BJ (cell line): ENCODE measurements at regions not wholly inside any gene's neighbourhood (a gene's known extent, or its start where the extent isn't known, plus 50 kb on each side); places are given as distances from the start of the nearest gene placed in this dataset.

Experiments
- CTCF ChIA-PET: fragments of 350-600 bp; formaldehyde crosslinking; extraction: SDS; loops from one replicate; lab custom pipeline; 2021; ENCODE audit warnings: antibody characterized with exemption, inconsistent platforms; lab: Yijun Ruan, JAX
- POLR2A ChIA-PET: fragments of 300-600 bp; sonication (Branson Sonifier 250); formaldehyde crosslinking; extraction: SDS; loops from one replicate; lab custom pipeline; 2021; ENCODE audit warnings: antibody characterized with exemption; lab: Charles Lee
- DNase-seq: peaks from one replicate; pipeline ENCODE4 v3.0.0-alpha.2; 2011; ENCODE audit warnings: low read depth
- H3K27me3 ChIP-seq: 2 replicates; pipeline ENCODE4 v1.6.0; 2011; ENCODE audit warnings: low read length; ENCODE audit not compliant: control insufficient read depth, insufficient read depth
- H3K36me3 ChIP-seq: 2 replicates; pipeline ENCODE4 v1.5.1; 2011; ENCODE audit warnings: low read length; ENCODE audit not compliant: control insufficient read depth, insufficient read depth
- H3K4me3 ChIP-seq: 2 replicates; pipeline ENCODE4 v1.5.1; 2011; ENCODE audit warnings: low read depth, mild to moderate bottlenecking, control low read depth, low read length
- TF ChIP-seq, protein P1 (sequence below): IDR thresholded peaks from 2 replicates; pipeline ENCODE4 v1.5.1; 2011; ENCODE audit warnings: low read depth, mild to moderate bottlenecking, control low read depth, inconsistent platforms, low read length, moderate library complexity; ENCODE audit not compliant: insufficient read depth

GRCh38 chr5:4113426-4113825, 517.8 kb downstream of the IRX1 start:
- no peak for DNase-seq
- H3K4me3 ChIP-seq, result no peak overlapping the region
- H3K36me3 ChIP-seq, result no peaks in the 10 kb centered on the region
- H3K27me3 ChIP-seq, result no peaks in the 10 kb centered on the region
- POLR2A ChIA-PET, result no interaction called here
- TF ChIP-seq, protein P1, sequence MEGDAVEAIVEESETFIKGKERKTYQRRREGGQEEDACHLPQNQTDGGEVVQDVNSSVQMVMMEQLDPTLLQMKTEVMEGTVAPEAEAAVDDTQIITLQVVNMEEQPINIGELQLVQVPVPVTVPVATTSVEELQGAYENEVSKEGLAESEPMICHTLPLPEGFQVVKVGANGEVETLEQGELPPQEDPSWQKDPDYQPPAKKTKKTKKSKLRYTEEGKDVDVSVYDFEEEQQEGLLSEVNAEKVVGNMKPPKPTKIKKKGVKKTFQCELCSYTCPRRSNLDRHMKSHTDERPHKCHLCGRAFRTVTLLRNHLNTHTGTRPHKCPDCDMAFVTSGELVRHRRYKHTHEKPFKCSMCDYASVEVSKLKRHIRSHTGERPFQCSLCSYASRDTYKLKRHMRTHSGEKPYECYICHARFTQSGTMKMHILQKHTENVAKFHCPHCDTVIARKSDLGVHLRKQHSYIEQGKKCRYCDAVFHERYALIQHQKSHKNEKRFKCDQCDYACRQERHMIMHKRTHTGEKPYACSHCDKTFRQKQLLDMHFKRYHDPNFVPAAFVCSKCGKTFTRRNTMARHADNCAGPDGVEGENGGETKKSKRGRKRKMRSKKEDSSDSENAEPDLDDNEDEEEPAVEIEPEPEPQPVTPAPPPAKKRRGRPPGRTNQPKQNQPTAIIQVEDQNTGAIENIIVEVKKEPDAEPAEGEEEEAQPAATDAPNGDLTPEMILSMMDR, result no peak
- CTCF ChIA-PET, result no interaction called here

DNA sequence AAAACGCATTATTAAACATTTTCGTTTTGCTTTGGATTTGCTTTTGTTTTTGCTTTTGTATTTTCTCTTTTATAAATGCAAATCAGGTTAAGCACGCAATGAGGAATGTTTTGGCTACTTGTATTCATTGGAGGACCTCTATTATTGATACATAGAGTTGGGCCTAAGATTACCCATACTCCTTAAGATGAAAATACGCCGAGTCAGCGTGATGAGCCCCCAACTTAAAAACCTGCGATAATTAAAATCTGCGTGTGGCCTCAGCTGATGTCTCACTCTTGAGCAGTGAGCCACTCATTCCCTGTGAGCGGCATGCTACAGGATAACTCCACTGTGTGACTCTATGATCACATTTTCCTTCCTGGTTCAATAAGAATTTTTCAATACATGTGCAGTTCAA, 518.3 kb downstream of the IRX1 start:
- Histone ChIP-seq H3K4me3 (no peak overlapping the region), H3K36me3 (no peaks in the 10 kb centered on the region), H3K27me3 (no peaks in the 10 kb centered on the region)
- no peak for DNase-seq
- ChIA-PET POLR2A (no interaction called here), CTCF (no interaction called here)
- TF ChIP-seq, protein P1, result no peak

DNA sequence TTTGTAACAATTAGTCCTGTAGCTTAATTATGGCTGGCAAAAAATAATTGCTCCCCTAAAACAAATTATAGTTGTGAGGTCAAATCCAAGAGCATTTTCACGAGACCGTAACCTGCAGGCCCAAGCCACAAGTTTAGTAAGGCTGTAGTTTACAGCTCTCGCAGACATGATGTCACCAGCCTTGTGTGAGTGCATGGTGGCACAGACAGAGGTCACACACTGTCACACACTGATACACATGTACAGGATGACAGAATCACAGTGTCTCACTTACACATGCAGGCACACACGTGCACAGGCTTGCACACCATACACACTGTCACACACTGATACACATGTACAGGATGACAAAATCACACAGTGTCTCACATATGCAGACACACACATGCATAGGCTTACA, 518.8 kb downstream of the IRX1 start:
- Histone ChIP-seq H3K4me3 (no peak overlapping the region), H3K36me3 (no peaks in the 10 kb centered on the region), H3K27me3 (no peaks in the 10 kb centered on the region)
- ChIA-PET CTCF (no interaction called here), POLR2A (no interaction called here)
- TF ChIP-seq, protein P1, result no peak
- DNase-seq, result no peak

GRCh38 chr5:4116834-4117233, 521.2 kb downstream of the IRX1 start:
- H3K27me3 ChIP-seq, result no peaks in the 10 kb centered on the region
- H3K4me3 ChIP-seq, result no peak overlapping the region
- CTCF ChIA-PET, result no interaction called here
- H3K36me3 ChIP-seq, result no peaks in the 10 kb centered on the region
- TF ChIP-seq, protein P1, result no peak
- no peak for DNase-seq
- POLR2A ChIA-PET, result no interaction called here

GRCh38 chr5:4124221-4124970, 528.8 kb downstream of the IRX1 start:
- Histone ChIP-seq H3K36me3 (no peaks in the 10 kb centered on the region), H3K27me3 (no peaks in the 10 kb centered on the region), H3K4me3 (no peak overlapping the region)
- TF ChIP-seq, protein P1, result no peak
- ChIA-PET POLR2A (no interaction called here), CTCF (no interaction called here)
- DNase-seq, result no peak
